ENCODE measurements at regions not wholly inside any gene's neighbourhood (a gene's known extent, or its start where the extent isn't known, plus 50 kb on each side); places are given as distances from the start of the nearest gene placed in this dataset.

- TF ChIP-seq CTCF (IDR thresholded peaks at IDR 0.05) (no peak), POLR2A (IDR thresholded peaks at IDR 0.05) (no peak)
Measured at GRCh38 chr12:73187765-73188164, 915.6 kb downstream of the TRHDE start.

Data from testis (tissue), 2 donors.